ENCODE measurements at regions not wholly inside any gene's neighbourhood (a gene's known extent, or its start where the extent isn't known, plus 50 kb on each side); places are given as distances from the start of the nearest gene placed in this dataset.

DNA sequence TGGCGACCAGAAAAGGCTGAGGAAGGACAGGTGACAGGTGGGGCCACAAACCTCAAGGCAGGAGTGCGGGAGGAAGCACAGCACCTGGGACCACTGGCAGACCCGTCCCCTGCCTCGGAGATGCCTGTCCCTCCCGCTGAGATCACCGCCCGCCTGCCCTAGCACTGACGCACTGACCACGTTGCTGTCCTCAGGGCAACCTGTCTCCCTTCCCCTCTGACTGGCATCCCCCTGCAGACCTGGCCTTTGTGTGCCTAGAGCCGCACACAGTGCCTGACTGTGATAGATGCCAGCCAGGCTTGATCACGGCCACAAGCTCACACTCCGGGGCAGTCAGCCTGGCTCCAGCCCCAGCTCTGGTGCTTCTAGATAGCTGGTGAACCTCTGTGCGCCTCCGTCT is 58.4 kb upstream of the EN2 start (continued):
- TF ChIP-seq, protein P1, sequence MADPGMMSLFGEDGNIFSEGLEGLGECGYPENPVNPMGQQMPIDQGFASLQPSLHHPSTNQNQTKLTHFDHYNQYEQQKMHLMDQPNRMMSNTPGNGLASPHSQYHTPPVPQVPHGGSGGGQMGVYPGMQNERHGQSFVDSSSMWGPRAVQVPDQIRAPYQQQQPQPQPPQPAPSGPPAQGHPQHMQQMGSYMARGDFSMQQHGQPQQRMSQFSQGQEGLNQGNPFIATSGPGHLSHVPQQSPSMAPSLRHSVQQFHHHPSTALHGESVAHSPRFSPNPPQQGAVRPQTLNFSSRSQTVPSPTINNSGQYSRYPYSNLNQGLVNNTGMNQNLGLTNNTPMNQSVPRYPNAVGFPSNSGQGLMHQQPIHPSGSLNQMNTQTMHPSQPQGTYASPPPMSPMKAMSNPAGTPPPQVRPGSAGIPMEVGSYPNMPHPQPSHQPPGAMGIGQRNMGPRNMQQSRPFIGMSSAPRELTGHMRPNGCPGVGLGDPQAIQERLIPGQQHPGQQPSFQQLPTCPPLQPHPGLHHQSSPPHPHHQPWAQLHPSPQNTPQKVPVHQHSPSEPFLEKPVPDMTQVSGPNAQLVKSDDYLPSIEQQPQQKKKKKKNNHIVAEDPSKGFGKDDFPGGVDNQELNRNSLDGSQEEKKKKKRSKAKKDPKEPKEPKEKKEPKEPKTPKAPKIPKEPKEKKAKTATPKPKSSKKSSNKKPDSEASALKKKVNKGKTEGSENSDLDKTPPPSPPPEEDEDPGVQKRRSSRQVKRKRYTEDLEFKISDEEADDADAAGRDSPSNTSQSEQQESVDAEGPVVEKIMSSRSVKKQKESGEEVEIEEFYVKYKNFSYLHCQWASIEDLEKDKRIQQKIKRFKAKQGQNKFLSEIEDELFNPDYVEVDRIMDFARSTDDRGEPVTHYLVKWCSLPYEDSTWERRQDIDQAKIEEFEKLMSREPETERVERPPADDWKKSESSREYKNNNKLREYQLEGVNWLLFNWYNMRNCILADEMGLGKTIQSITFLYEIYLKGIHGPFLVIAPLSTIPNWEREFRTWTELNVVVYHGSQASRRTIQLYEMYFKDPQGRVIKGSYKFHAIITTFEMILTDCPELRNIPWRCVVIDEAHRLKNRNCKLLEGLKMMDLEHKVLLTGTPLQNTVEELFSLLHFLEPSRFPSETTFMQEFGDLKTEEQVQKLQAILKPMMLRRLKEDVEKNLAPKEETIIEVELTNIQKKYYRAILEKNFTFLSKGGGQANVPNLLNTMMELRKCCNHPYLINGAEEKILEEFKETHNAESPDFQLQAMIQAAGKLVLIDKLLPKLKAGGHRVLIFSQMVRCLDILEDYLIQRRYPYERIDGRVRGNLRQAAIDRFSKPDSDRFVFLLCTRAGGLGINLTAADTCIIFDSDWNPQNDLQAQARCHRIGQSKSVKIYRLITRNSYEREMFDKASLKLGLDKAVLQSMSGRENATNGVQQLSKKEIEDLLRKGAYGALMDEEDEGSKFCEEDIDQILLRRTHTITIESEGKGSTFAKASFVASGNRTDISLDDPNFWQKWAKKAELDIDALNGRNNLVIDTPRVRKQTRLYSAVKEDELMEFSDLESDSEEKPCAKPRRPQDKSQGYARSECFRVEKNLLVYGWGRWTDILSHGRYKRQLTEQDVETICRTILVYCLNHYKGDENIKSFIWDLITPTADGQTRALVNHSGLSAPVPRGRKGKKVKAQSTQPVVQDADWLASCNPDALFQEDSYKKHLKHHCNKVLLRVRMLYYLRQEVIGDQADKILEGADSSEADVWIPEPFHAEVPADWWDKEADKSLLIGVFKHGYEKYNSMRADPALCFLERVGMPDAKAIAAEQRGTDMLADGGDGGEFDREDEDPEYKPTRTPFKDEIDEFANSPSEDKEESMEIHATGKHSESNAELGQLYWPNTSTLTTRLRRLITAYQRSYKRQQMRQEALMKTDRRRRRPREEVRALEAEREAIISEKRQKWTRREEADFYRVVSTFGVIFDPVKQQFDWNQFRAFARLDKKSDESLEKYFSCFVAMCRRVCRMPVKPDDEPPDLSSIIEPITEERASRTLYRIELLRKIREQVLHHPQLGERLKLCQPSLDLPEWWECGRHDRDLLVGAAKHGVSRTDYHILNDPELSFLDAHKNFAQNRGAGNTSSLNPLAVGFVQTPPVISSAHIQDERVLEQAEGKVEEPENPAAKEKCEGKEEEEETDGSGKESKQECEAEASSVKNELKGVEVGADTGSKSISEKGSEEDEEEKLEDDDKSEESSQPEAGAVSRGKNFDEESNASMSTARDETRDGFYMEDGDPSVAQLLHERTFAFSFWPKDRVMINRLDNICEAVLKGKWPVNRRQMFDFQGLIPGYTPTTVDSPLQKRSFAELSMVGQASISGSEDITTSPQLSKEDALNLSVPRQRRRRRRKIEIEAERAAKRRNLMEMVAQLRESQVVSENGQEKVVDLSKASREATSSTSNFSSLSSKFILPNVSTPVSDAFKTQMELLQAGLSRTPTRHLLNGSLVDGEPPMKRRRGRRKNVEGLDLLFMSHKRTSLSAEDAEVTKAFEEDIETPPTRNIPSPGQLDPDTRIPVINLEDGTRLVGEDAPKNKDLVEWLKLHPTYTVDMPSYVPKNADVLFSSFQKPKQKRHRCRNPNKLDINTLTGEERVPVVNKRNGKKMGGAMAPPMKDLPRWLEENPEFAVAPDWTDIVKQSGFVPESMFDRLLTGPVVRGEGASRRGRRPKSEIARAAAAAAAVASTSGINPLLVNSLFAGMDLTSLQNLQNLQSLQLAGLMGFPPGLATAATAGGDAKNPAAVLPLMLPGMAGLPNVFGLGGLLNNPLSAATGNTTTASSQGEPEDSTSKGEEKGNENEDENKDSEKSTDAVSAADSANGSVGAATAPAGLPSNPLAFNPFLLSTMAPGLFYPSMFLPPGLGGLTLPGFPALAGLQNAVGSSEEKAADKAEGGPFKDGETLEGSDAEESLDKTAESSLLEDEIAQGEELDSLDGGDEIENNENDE (IDR thresholded peaks at IDR 0.05; ENCODE audit: insufficient replicate concordance, low read length): no peak
- no peak for TF ChIP-seq SP2 (IDR thresholded peaks at IDR 0.05; ENCODE audit: low read length)
- TF ChIP-seq SRF (IDR thresholded peaks at IDR 0.05; ENCODE audit: low read depth, low read length): no peak
- TF ChIP-seq JUN (IDR thresholded peaks at IDR 0.05; ENCODE audit: low read depth, low read length): no peak
- TF ChIP-seq RAD21 (IDR thresholded peaks at IDR 0.05 in 1 of 2, conservative IDR thresholded peaks at IDR 0.05 in 1 of 2; ENCODE audit: low read depth in 2 of 2, low read length in 2 of 2): no peak
- TF ChIP-seq, protein P2, sequence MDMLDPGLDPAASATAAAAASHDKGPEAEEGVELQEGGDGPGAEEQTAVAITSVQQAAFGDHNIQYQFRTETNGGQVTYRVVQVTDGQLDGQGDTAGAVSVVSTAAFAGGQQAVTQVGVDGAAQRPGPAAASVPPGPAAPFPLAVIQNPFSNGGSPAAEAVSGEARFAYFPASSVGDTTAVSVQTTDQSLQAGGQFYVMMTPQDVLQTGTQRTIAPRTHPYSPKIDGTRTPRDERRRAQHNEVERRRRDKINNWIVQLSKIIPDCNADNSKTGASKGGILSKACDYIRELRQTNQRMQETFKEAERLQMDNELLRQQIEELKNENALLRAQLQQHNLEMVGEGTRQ (IDR thresholded peaks at IDR 0.05; ENCODE audit: low read length): no peak
- TF ChIP-seq POLR2AphosphoS5 (IDR thresholded peaks at IDR 0.05; ENCODE audit: low read depth, low read length): no peak
- no peak for TF ChIP-seq SIX5 (IDR thresholded peaks at IDR 0.05; ENCODE audit: low read depth, low read length)
